ENCODE measurements at regions not wholly inside any gene's neighbourhood (a gene's known extent, or its start where the extent isn't known, plus 50 kb on each side); places are given as distances from the start of the nearest gene placed in this dataset.

DNA sequence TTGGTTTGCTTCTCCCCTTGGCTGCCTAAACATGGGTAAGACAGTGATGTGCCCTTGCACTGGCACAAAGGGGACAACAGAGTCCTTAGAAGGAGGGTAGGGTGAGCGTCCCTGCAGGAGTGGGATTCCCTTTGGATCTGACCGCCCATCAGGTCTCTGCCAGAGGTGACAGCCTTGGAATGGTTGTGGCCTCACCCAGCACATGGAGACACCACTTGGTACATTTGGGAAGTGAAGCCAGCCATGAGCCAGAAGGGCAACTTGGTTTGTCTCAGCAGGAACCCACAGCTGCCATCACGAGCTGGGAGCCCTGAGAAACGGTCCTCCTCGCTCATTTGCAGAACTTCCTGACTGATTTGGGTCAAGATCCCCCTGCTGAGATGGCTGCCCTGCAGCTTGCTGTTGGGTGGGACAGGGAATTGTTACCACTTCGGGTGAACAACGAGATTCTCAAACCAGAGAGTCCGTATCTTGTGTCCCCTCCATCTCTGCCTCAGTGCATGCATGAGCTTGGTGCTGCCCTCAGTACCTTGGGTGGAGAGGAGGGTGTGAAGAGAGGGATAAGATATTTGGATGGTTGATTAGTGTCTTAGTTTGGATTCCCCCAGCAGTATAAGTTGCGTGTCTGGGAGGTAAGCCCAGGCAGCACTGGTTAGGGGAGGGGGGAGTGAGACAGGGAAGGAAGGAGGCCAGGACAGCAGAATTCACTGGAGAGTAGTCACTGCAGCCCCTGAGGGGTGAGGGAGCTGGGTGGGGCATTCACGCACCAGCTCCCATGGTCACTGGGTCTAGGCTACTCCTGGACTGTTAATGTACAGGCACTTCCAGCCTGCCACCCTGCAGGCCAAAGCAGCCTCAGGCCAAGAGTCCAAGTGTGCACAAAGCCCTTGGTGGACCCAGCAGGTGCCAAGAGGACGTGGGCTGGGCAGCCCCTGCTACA lies 168.8 kb upstream of the TOPAZ1 start:
- 33 to 92% methylated on average over 1 to 5 of the region's 11 CpGs for WGBS, 2 donors (ENCODE audit: low coverage in 1 of 2)
- H3K9me3 ChIP-seq = no peaks in the 10 kb centered on the region

DNA sequence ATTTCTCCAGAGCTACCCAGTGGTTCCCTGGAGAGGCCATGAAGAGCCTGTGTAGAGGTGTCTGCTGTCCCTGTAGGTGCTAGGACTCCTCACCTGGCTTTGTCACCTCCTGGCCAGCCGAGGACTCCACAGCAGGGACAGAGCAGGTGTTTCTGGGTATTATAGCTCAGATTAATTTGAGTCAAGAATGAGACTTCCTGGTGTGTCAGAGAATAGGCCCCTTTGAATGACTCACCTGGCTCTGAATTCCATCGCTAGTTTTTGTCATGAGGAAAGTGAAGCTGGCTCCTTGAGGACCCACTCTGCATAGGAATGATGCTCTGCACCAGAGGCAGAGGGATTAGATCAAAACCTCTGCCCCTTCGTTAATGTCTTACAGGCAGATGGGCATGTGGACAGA lies 167.5 kb upstream of the TOPAZ1 start:
- ATAC-seq = no peak
- Histone ChIP-seq H3K27me3 (peaks cover 15% of the 10 kb centered on the region), H3K4me3 (no peak overlapping the region), H3K4me1 (no peaks in the 10 kb centered on the region), H3K36me3 (no peaks in the 10 kb centered on the region), H3K9me3 (no peaks in the 10 kb centered on the region), H3K27ac (no peak overlapping the region)
- WGBS, 2 donors (ENCODE audit: low coverage in 1 of 2) = 29 to 80% methylated on average over 1 of the region's 3 CpGs
- no peak for TF ChIP-seq POLR2A (IDR thresholded peaks at IDR 0.05)

More for the DNA sequence above, 168.8 kb upstream of the TOPAZ1 start:
- no peak overlapping the region for H3K27ac ChIP-seq
- no peaks in the 10 kb centered on the region for H3K4me1 ChIP-seq
- H3K36me3 ChIP-seq = no peaks in the 10 kb centered on the region
- TF ChIP-seq POLR2AphosphoS5 (IDR thresholded peaks at IDR 0.05) (no peak), POLR2A (IDR thresholded peaks at IDR 0.05) (no peak), EP300 (IDR thresholded peaks at IDR 0.05) (no peak)
- TF ChIP-seq, protein P1, sequence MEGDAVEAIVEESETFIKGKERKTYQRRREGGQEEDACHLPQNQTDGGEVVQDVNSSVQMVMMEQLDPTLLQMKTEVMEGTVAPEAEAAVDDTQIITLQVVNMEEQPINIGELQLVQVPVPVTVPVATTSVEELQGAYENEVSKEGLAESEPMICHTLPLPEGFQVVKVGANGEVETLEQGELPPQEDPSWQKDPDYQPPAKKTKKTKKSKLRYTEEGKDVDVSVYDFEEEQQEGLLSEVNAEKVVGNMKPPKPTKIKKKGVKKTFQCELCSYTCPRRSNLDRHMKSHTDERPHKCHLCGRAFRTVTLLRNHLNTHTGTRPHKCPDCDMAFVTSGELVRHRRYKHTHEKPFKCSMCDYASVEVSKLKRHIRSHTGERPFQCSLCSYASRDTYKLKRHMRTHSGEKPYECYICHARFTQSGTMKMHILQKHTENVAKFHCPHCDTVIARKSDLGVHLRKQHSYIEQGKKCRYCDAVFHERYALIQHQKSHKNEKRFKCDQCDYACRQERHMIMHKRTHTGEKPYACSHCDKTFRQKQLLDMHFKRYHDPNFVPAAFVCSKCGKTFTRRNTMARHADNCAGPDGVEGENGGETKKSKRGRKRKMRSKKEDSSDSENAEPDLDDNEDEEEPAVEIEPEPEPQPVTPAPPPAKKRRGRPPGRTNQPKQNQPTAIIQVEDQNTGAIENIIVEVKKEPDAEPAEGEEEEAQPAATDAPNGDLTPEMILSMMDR (IDR thresholded peaks at IDR 0.05) = no peak
- H3K4me3 ChIP-seq = no peak overlapping the region
- peaks cover 15% of the 10 kb centered on the region for H3K27me3 ChIP-seq
- no peak for ATAC-seq

DNA sequence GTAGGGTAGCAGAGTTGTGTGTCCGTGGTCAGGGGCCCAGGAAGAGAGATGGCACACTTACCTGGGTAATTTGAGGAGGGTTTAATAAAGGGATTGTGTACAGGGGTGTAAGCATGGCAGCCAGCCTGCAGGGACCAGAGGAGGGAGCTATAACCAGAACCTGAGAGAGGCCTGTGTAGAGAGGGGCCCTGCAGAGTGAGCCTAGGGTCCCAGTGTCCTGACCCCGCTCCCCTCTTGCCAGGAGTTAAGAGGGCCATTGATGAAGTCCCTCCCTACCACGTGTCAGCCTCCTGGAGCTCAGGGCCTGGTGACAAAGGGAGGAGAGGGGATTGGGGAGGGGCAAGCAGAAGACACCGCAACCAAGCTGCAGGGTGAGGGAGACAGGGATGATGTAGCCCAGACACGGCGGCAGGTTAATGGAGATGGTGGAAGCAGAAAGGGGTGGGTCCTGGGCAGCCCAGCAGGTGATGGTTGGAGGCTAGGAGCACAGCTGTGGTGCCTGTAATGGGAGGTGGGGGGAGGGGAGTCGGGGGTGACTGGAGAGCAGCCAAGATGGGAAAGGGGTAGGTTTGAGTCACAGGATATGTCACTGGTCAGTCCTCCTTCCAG lies 165.4 kb upstream of the TOPAZ1 start:
- 45 to 61% methylated on average over 2 to 5 of the region's 7 CpGs for WGBS, 2 donors (ENCODE audit: low coverage in 1 of 2)

DNA sequence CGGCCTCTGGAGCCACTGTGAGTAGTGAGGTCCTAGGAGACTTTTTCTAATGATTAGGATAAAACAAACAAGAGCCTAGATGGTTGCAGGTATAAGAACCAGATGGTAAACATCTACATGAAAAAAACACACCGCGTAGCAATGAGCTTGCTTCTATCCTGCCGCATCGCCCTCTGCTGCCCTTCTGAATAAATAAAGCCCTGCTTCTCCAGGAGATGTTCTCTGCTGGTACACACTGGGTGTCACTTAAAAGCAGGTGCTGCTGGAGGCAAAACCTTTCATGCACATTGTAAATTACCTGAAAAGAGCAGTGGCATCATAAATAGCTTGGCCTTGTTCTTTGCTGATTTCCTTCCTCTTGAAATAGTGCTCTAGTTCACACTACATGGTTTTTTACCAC lies 164.4 kb upstream of the TOPAZ1 start:
- no peak for ATAC-seq
- Histone ChIP-seq H3K9me3 (no peaks in the 10 kb centered on the region), H3K36me3 (no peaks in the 10 kb centered on the region), H3K4me1 (no peaks in the 10 kb centered on the region), H3K27me3 (peaks cover 11% of the 10 kb centered on the region), H3K27ac (no peak overlapping the region), H3K4me3 (no peak overlapping the region)
- TF ChIP-seq EP300 (IDR thresholded peaks at IDR 0.05) (no peak), POLR2AphosphoS5 (IDR thresholded peaks at IDR 0.05) (no peak), POLR2A (IDR thresholded peaks at IDR 0.05) (no peak)
- TF ChIP-seq, protein P1 (IDR thresholded peaks at IDR 0.05) = no peak
- WGBS, 2 donors (ENCODE audit: low coverage in 1 of 2) = 49 to 53% methylated on average over 5 of the region's 5 CpGs

More for the DNA sequence above, 165.4 kb upstream of the TOPAZ1 start:
- TF ChIP-seq POLR2A (IDR thresholded peaks at IDR 0.05) (no peak), EP300 (IDR thresholded peaks at IDR 0.05) (no peak), POLR2AphosphoS5 (IDR thresholded peaks at IDR 0.05) (no peak)
- TF ChIP-seq, protein P1 (IDR thresholded peaks at IDR 0.05) = no peak
- Histone ChIP-seq H3K4me1 (no peaks in the 10 kb centered on the region), H3K9me3 (no peaks in the 10 kb centered on the region), H3K4me3 (no peak overlapping the region), H3K36me3 (no peaks in the 10 kb centered on the region), H3K27ac (no peak overlapping the region), H3K27me3 (peaks cover 12% of the 10 kb centered on the region)
- no peak for ATAC-seq

DNA sequence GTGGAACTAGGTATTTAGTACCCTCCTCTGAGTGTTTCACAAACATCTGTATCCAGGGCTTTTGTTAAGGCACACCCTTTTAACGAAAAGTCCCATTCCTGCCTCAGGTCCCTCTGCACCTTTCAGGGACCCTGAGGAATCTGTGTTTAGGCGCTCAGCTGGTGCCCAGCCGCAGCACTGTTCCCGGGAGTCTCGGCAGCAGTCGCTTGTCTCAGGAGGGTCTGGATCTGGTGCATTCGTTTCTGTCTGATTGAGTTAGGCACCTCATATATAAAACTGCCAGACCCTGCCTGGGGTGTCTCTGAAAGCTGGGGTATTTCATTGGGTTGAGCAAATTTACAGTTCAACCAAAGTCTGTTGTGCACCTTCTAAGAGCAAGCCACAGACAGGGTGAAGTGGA lies 162.8 kb upstream of the TOPAZ1 start:
- no peak for TF ChIP-seq POLR2AphosphoS5 (IDR thresholded peaks at IDR 0.05)
- no peak for TF ChIP-seq EP300 (IDR thresholded peaks at IDR 0.05)
- TF ChIP-seq, protein P1 (IDR thresholded peaks at IDR 0.05) = no peak
- no peak for TF ChIP-seq POLR2A (IDR thresholded peaks at IDR 0.05)
- Histone ChIP-seq H3K27ac (no peak overlapping the region), H3K36me3 (no peaks in the 10 kb centered on the region), H3K4me1 (no peaks in the 10 kb centered on the region), H3K27me3 (peaks cover 6% of the 10 kb centered on the region), H3K9me3 (no peaks in the 10 kb centered on the region), H3K4me3 (no peak overlapping the region)
- no peak for ATAC-seq
- WGBS, 2 donors (ENCODE audit: low coverage in 1 of 2) = 81 to 85% methylated on average over 6 to 7 of the region's 7 CpGs

All from gastroesophageal sphincter (tissue), 4 donors.